ENCODE measurements at regions not wholly inside any gene's neighbourhood (a gene's known extent, or its start where the extent isn't known, plus 50 kb on each side); places are given as distances from the start of the nearest gene placed in this dataset.

- no peak overlapping the region for H3K4me3 ChIP-seq (ENCODE audit: low read depth, low read length, poor library complexity, severe bottlenecking)
- H3K9ac ChIP-seq (ENCODE audit: low read length), result no peak overlapping the region
- TF ChIP-seq EZH2 (IDR thresholded peaks at IDR 0.05; ENCODE audit: borderline replicate concordance, low read length) (no peak), CTCF (IDR thresholded peaks at IDR 0.05; ENCODE audit: low read length) (no peak)
- H3K27ac ChIP-seq (ENCODE audit: low read depth, low read length, poor library complexity, severe bottlenecking), result no peak overlapping the region
- no peaks in the 10 kb centered on the region for H3K9me3 ChIP-seq (ENCODE audit: low read length)
- H4K20me1 ChIP-seq (ENCODE audit: insufficient read depth, low read length), result no peaks in the 10 kb centered on the region
- H3K79me2 ChIP-seq (ENCODE audit: insufficient read depth, low read length), result no peaks in the 10 kb centered on the region
- H3K4me1 ChIP-seq (ENCODE audit: insufficient read depth, low read length, severe bottlenecking), result no peaks in the 10 kb centered on the region
- no peaks in the 10 kb centered on the region for H3K9me2 ChIP-seq (ENCODE audit: low read depth, low read length)
- no peaks in the 10 kb centered on the region for H3F3A ChIP-seq (ENCODE audit: insufficient read depth, low read length)
- no peak overlapping the region for H3K4me2 ChIP-seq (ENCODE audit: low read length)
- H3K27me3 ChIP-seq (ENCODE audit: insufficient read depth, low read length), result no peaks in the 10 kb centered on the region
- no peaks in the 10 kb centered on the region for H3K36me3 ChIP-seq (ENCODE audit: insufficient read depth, low read length)
- no peak overlapping the region for H2AFZ ChIP-seq (ENCODE audit: low read length)
These were observed 72.8 kb upstream of the MC4R start for GRCh38 chr18:60445341-60445740.

GRCh38 chr18:60446821-60447220 lies 74.2 kb upstream of the MC4R start:
- H3K27me3 ChIP-seq (ENCODE audit: insufficient read depth, low read length), result no peaks in the 10 kb centered on the region
- H3K27ac ChIP-seq (ENCODE audit: low read depth, low read length, poor library complexity, severe bottlenecking), result no peak overlapping the region
- TF ChIP-seq CTCF (IDR thresholded peaks at IDR 0.05; ENCODE audit: low read length) (no peak), EZH2 (IDR thresholded peaks at IDR 0.05; ENCODE audit: borderline replicate concordance, low read length) (no peak)
- no peaks in the 10 kb centered on the region for H3K9me2 ChIP-seq (ENCODE audit: low read depth, low read length)
- no peak overlapping the region for H3K9ac ChIP-seq (ENCODE audit: low read length)
- H3K4me2 ChIP-seq (ENCODE audit: low read length), result no peak overlapping the region
- no peaks in the 10 kb centered on the region for H4K20me1 ChIP-seq (ENCODE audit: insufficient read depth, low read length)
- H2AFZ ChIP-seq (ENCODE audit: low read length), result no peak overlapping the region
- no peaks in the 10 kb centered on the region for H3K79me2 ChIP-seq (ENCODE audit: insufficient read depth, low read length)
- no peaks in the 10 kb centered on the region for H3K9me3 ChIP-seq (ENCODE audit: low read length)
- no peak overlapping the region for H3K4me3 ChIP-seq (ENCODE audit: low read depth, low read length, poor library complexity, severe bottlenecking)
- H3K36me3 ChIP-seq (ENCODE audit: insufficient read depth, low read length), result no peaks in the 10 kb centered on the region
- H3K4me1 ChIP-seq (ENCODE audit: insufficient read depth, low read length, severe bottlenecking), result no peaks in the 10 kb centered on the region
- no peaks in the 10 kb centered on the region for H3F3A ChIP-seq (ENCODE audit: insufficient read depth, low read length)

- Histone ChIP-seq H3K27ac (ENCODE audit: low read depth, low read length, poor library complexity, severe bottlenecking) (no peak overlapping the region), H3K4me1 (ENCODE audit: insufficient read depth, low read length, severe bottlenecking) (no peaks in the 10 kb centered on the region), H3K9me3 (ENCODE audit: low read length) (no peaks in the 10 kb centered on the region), H4K20me1 (ENCODE audit: insufficient read depth, low read length) (no peaks in the 10 kb centered on the region), H3K9ac (ENCODE audit: low read length) (no peak overlapping the region), H3K4me2 (ENCODE audit: low read length) (no peak overlapping the region), H3K36me3 (ENCODE audit: insufficient read depth, low read length) (no peaks in the 10 kb centered on the region), H3K79me2 (ENCODE audit: insufficient read depth, low read length) (no peaks in the 10 kb centered on the region), H3K9me2 (ENCODE audit: low read depth, low read length) (no peaks in the 10 kb centered on the region), H2AFZ (ENCODE audit: low read length) (no peak overlapping the region), H3F3A (ENCODE audit: insufficient read depth, low read length) (no peaks in the 10 kb centered on the region), H3K4me3 (ENCODE audit: low read depth, low read length, poor library complexity, severe bottlenecking) (no peak overlapping the region), H3K27me3 (ENCODE audit: insufficient read depth, low read length) (no peaks in the 10 kb centered on the region)
- TF ChIP-seq EZH2 (IDR thresholded peaks at IDR 0.05; ENCODE audit: borderline replicate concordance, low read length), result no peak
- no peak for TF ChIP-seq CTCF (IDR thresholded peaks at IDR 0.05; ENCODE audit: low read length)
These were observed 76.1 kb upstream of the MC4R start for GRCh38 chr18:60448487-60449267.

All from OCI-LY1 (cell line).